ENCODE measurements at regions not wholly inside any gene's neighbourhood (a gene's known extent, or its start where the extent isn't known, plus 50 kb on each side); places are given as distances from the start of the nearest gene placed in this dataset.

GRCh38 chr2:10215393-10215935 is 87.2 kb upstream of the HPCAL1 start:
- H3K27ac ChIP-seq = no peak overlapping the region
- H3K4me3 ChIP-seq = no peak overlapping the region
- H3K4me2 ChIP-seq = peak overlapping the region in 1 of 11 experiments; percentile 42; a peak in 2 of 22 replicates
- H3K36me3 ChIP-seq = peaks cover 0 to 5% (median 0%) of the 10 kb centered on the region in 11 experiments; a peak in 3 of 22 replicates
- peaks cover 0 to 6% (median 0%) of the 10 kb centered on the region in 11 experiments; a peak in 1 of 22 replicates for H4K20me1 ChIP-seq
- no peaks in the 10 kb centered on the region for H3K9me3 ChIP-seq (replicated peaks in 1 of 11)
- H3K27me3 ChIP-seq = no peaks in the 10 kb centered on the region
- H3K9ac ChIP-seq = no peak overlapping the region
- no peak for TF ChIP-seq Cebpa-rat (IDR thresholded peaks at IDR 0.05)
- peaks cover 0 to 23% (median 13%) of the 10 kb centered on the region in 10 experiments; a peak in 12 of 20 replicates for H3K4me1 ChIP-seq

- Histone ChIP-seq H3K4me3 (no peak overlapping the region), H3K4me1 (peaks cover 0 to 23% (median 13%) of the 10 kb centered on the region in 10 experiments; a peak in 12 of 20 replicates), H4K20me1 (peaks cover 0 to 6% (median 0%) of the 10 kb centered on the region in 11 experiments; a peak in 1 of 22 replicates), H3K27ac (no peak overlapping the region), H3K27me3 (no peaks in the 10 kb centered on the region), H3K9ac (no peak overlapping the region), H3K4me2 (peak overlapping the region in 1 of 11 experiments; percentile 20; a peak in 2 of 22 replicates), H3K9me3 (replicated peaks in 1 of 11) (no peaks in the 10 kb centered on the region), H3K36me3 (no peaks in the 10 kb centered on the region)
- TF ChIP-seq Cebpa-rat (IDR thresholded peaks at IDR 0.05) = no peak
Observed at GRCh38 chr2:10216677-10217488, 85.8 kb upstream of the HPCAL1 start.

- H3K36me3 ChIP-seq = no peaks in the 10 kb centered on the region
- no peaks in the 10 kb centered on the region for H3K9me3 ChIP-seq (replicated peaks in 1 of 11)
- no peak overlapping the region for H3K4me2 ChIP-seq
- no peak overlapping the region for H3K4me3 ChIP-seq
- no peak overlapping the region for H3K9ac ChIP-seq
- H3K27ac ChIP-seq = no peak overlapping the region
- peaks cover 0 to 6% (median 0%) of the 10 kb centered on the region in 11 experiments; a peak in 1 of 22 replicates for H4K20me1 ChIP-seq
- no peak for TF ChIP-seq Cebpa-rat (IDR thresholded peaks at IDR 0.05)
- peaks cover 0 to 23% (median 13%) of the 10 kb centered on the region in 10 experiments; a peak in 12 of 20 replicates for H3K4me1 ChIP-seq
- H3K27me3 ChIP-seq = no peaks in the 10 kb centered on the region
Observed at GRCh38 chr2:10217489-10218435, 84.9 kb upstream of the HPCAL1 start.

- H3K9me3 ChIP-seq (replicated peaks in 1 of 11) = no peaks in the 10 kb centered on the region
- TF ChIP-seq Cebpa-rat (IDR thresholded peaks at IDR 0.05) = no peak
- H3K9ac ChIP-seq = no peak overlapping the region
- H3K4me2 ChIP-seq = no peak overlapping the region
- H3K27me3 ChIP-seq = no peaks in the 10 kb centered on the region
- H3K4me3 ChIP-seq = no peak overlapping the region
- peaks cover 0 to 25% (median 13%) of the 10 kb centered on the region in 10 experiments; a peak in 12 of 20 replicates for H3K4me1 ChIP-seq
- no peaks in the 10 kb centered on the region for H3K36me3 ChIP-seq
- no peaks in the 10 kb centered on the region; a peak in 1 of 22 replicates for H4K20me1 ChIP-seq
- H3K27ac ChIP-seq = no peak overlapping the region
Observed at GRCh38 chr2:10220045-10220901, 82.4 kb upstream of the HPCAL1 start.

GRCh38 chr2:10220902-10221391 is 81.8 kb upstream of the HPCAL1 start:
- TF ChIP-seq Cebpa-rat (IDR thresholded peaks at IDR 0.05) = no peak
- H3K4me3 ChIP-seq = no peak overlapping the region
- H3K4me2 ChIP-seq = no peak overlapping the region

GRCh38 chr2:10221443-10221842 is 81.3 kb upstream of the HPCAL1 start:
- Histone ChIP-seq H3K4me1 (peaks cover 0 to 26% (median 7%) of the 10 kb centered on the region in 10 experiments; a peak in 8 of 20 replicates), H3K36me3 (no peaks in the 10 kb centered on the region), H3K4me3 (no peak overlapping the region), H3K9ac (no peak overlapping the region), H3K27me3 (no peaks in the 10 kb centered on the region), H3K4me2 (no peak overlapping the region), H4K20me1 (peaks cover 0 to 5% (median 0%) of the 10 kb centered on the region in 11 experiments; a peak in 1 of 22 replicates), H3K9me3 (replicated peaks in 1 of 11) (no peaks in the 10 kb centered on the region), H3K27ac (no peak overlapping the region)
- TF ChIP-seq Cebpa-rat (IDR thresholded peaks at IDR 0.05) = no peak

More at GRCh38 chr2:10220902-10221391, 81.8 kb upstream of the HPCAL1 start:
- Histone ChIP-seq H3K27ac (no peak overlapping the region), H3K9me3 (replicated peaks in 1 of 11) (no peaks in the 10 kb centered on the region), H3K4me1 (peaks cover 0 to 31% (median 10%) of the 10 kb centered on the region in 10 experiments; a peak in 12 of 20 replicates), H3K27me3 (no peaks in the 10 kb centered on the region), H3K9ac (no peak overlapping the region), H3K36me3 (no peaks in the 10 kb centered on the region), H4K20me1 (peaks cover 0 to 4% (median 0%) of the 10 kb centered on the region in 11 experiments; a peak in 1 of 22 replicates)

GRCh38 chr2:10221976-10222870 is 80.5 kb upstream of the HPCAL1 start:
- Histone ChIP-seq H3K4me3 (no peak overlapping the region), H3K4me2 (no peak overlapping the region)

More at GRCh38 chr2:10221976-10222870, 80.5 kb upstream of the HPCAL1 start:
- TF ChIP-seq Cebpa-rat (IDR thresholded peaks at IDR 0.05) = no peak
- Histone ChIP-seq H3K27ac (no peak overlapping the region), H3K4me1 (peaks cover 0 to 23% (median 4%) of the 10 kb centered on the region in 10 experiments; a peak in 11 of 20 replicates), H3K36me3 (no peaks in the 10 kb centered on the region), H3K9ac (no peak overlapping the region), H3K27me3 (no peaks in the 10 kb centered on the region), H4K20me1 (peaks cover 0 to 7% (median 0%) of the 10 kb centered on the region in 11 experiments; a peak in 1 of 22 replicates), H3K9me3 (replicated peaks in 1 of 11) (no peaks in the 10 kb centered on the region)

All from BLaER1 treated with 17β-estradiol and CSF1 and Interleukin-3, amounts not matched to agents 10 nM and 100 nM (cell line).